ENCODE measurements at regions not wholly inside any gene's neighbourhood (a gene's known extent, or its start where the extent isn't known, plus 50 kb on each side); places are given as distances from the start of the nearest gene placed in this dataset.

- no peak for DNase-seq
- intact Hi-C loops (cut with DNase I) = no loop called here
- ATAC-seq = no peak
- Histone ChIP-seq H3K27ac (no peak overlapping the region), H3K4me1 (no peaks in the 10 kb centered on the region), H3K4me3 (no peak overlapping the region), H3K27me3 (no peaks in the 10 kb centered on the region), H3K36me3 (no peaks in the 10 kb centered on the region), H3K9me3 (peaks cover 0 to 10% (median 0%) of the 10 kb centered on the region in 4 donors)
- TF ChIP-seq POLR2A (IDR thresholded peaks at IDR 0.05) (no peak), CTCF (IDR thresholded peaks at IDR 0.05) (no peak)
These were observed 275.7 kb downstream of the CSNK1G3 start for GRCh38 chr5:123787635-123788034.

GRCh38 chr5:123787136-123787535 is 275.2 kb downstream of the CSNK1G3 start:
- no peak for TF ChIP-seq POLR2A (IDR thresholded peaks at IDR 0.05)
- no peak for TF ChIP-seq CTCF (IDR thresholded peaks at IDR 0.05)
- intact Hi-C loops (cut with DNase I) = no loop called here
- H3K27ac ChIP-seq = no peak overlapping the region
- H3K9me3 ChIP-seq = peaks cover 0 to 10% (median 0%) of the 10 kb centered on the region in 4 donors
- no peaks in the 10 kb centered on the region for H3K4me1 ChIP-seq
- H3K27me3 ChIP-seq = no peaks in the 10 kb centered on the region
- no peaks in the 10 kb centered on the region for H3K36me3 ChIP-seq
- DNase-seq (no peak), ATAC-seq (no peak)
- no peak overlapping the region for H3K4me3 ChIP-seq
- WGBS (ENCODE audit: insufficient coverage, low coverage, low lambda C conversion rate, missing lambda C conversion rate) = 90% methylated on average over 1 of the region's 1 CpG

GRCh38 chr5:123786411-123786810 is 274.4 kb downstream of the CSNK1G3 start:
- 41% methylated on average over 5 of the region's 5 CpGs for WGBS (ENCODE audit: insufficient coverage, low coverage, low lambda C conversion rate, missing lambda C conversion rate)
- H3K36me3 ChIP-seq = no peaks in the 10 kb centered on the region
- H3K27ac ChIP-seq = no peak overlapping the region
- no peaks in the 10 kb centered on the region for H3K27me3 ChIP-seq
- ATAC-seq (no peak), DNase-seq (no peak)
- H3K9me3 ChIP-seq = peaks cover 0 to 10% (median 0%) of the 10 kb centered on the region in 4 donors
- H3K4me1 ChIP-seq = no peaks in the 10 kb centered on the region
- H3K4me3 ChIP-seq = no peak overlapping the region
- no peak for TF ChIP-seq POLR2A (IDR thresholded peaks at IDR 0.05)
- TF ChIP-seq CTCF (IDR thresholded peaks at IDR 0.05) = no peak
- intact Hi-C loops (cut with DNase I) = no loop called here

GRCh38 chr5:123785162-123786071 is 273.4 kb downstream of the CSNK1G3 start:
- no peak for TF ChIP-seq CTCF (IDR thresholded peaks at IDR 0.05)
- TF ChIP-seq POLR2A (IDR thresholded peaks at IDR 0.05) = no peak
- ATAC-seq (no peak), DNase-seq (no peak)
- Histone ChIP-seq H3K4me3 (no peak overlapping the region), H3K9me3 (peaks cover 0 to 10% (median 0%) of the 10 kb centered on the region in 4 donors), H3K27ac (no peak overlapping the region), H3K36me3 (no peaks in the 10 kb centered on the region), H3K4me1 (no peaks in the 10 kb centered on the region), H3K27me3 (no peaks in the 10 kb centered on the region)
- WGBS (ENCODE audit: insufficient coverage, low coverage, low lambda C conversion rate, missing lambda C conversion rate) = 36% methylated on average over 5 of the region's 5 CpGs
- intact Hi-C loops (cut with DNase I) = no loop called here

All from right lobe of liver (tissue), 6 donors.